ENCODE measurements at regions not wholly inside any gene's neighbourhood (a gene's known extent, or its start where the extent isn't known, plus 50 kb on each side); places are given as distances from the start of the nearest gene placed in this dataset.
"Not testable (repeated sequence)": the region's sequence is repeated elsewhere in the genome, so short reads cannot be mapped to it uniquely, and the experiment has no call there.

DNA sequence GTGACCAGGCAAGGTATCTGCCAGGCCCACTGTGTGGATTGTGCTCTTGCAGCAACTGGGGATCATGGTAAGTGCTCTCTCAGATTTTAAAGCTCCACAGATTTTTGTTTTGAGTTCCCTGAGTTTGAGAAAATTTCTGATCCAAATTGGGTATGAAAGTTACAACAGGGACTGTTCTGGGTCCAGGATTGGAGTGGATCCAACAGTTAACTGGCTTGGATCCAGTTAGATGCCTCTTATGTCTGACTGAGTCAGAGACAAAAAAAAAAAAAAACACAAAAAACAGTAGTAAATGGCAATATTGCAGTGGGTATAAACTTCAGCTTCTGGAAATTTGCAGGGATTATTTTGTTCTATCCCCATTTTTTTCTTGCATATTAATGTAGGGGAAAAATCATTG lies 598.8 kb downstream of the C12orf50 start:
- TF ChIP-seq, protein P1, sequence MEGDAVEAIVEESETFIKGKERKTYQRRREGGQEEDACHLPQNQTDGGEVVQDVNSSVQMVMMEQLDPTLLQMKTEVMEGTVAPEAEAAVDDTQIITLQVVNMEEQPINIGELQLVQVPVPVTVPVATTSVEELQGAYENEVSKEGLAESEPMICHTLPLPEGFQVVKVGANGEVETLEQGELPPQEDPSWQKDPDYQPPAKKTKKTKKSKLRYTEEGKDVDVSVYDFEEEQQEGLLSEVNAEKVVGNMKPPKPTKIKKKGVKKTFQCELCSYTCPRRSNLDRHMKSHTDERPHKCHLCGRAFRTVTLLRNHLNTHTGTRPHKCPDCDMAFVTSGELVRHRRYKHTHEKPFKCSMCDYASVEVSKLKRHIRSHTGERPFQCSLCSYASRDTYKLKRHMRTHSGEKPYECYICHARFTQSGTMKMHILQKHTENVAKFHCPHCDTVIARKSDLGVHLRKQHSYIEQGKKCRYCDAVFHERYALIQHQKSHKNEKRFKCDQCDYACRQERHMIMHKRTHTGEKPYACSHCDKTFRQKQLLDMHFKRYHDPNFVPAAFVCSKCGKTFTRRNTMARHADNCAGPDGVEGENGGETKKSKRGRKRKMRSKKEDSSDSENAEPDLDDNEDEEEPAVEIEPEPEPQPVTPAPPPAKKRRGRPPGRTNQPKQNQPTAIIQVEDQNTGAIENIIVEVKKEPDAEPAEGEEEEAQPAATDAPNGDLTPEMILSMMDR (IDR thresholded peaks at IDR 0.05; ENCODE audit: control insufficient read depth, extremely low read depth, insufficient read depth) = no peak
- no peak overlapping the region for H3K4me3 ChIP-seq (ENCODE audit: low read depth, low read length)
- no peak for DNase-seq (ENCODE audit: low read depth)

GRCh38 chr12:87428701-87429277 lies 600.4 kb downstream of the C12orf50 start:
- no peak for DNase-seq (ENCODE audit: low read depth)
- TF ChIP-seq, protein P1 (IDR thresholded peaks at IDR 0.05; ENCODE audit: control insufficient read depth, extremely low read depth, insufficient read depth) = no peak

GRCh38 chr12:87427770-87428169 lies 601.4 kb downstream of the C12orf50 start:
- no peak for DNase-seq (ENCODE audit: low read depth)
- TF ChIP-seq, protein P1 (IDR thresholded peaks at IDR 0.05; ENCODE audit: control insufficient read depth, extremely low read depth, insufficient read depth) = no peak
- H3K4me3 ChIP-seq (ENCODE audit: low read depth, low read length) = no peak overlapping the region

More at GRCh38 chr12:87428701-87429277, 600.4 kb downstream of the C12orf50 start:
- H3K4me3 ChIP-seq (ENCODE audit: low read depth, low read length) = no peak overlapping the region

DNA sequence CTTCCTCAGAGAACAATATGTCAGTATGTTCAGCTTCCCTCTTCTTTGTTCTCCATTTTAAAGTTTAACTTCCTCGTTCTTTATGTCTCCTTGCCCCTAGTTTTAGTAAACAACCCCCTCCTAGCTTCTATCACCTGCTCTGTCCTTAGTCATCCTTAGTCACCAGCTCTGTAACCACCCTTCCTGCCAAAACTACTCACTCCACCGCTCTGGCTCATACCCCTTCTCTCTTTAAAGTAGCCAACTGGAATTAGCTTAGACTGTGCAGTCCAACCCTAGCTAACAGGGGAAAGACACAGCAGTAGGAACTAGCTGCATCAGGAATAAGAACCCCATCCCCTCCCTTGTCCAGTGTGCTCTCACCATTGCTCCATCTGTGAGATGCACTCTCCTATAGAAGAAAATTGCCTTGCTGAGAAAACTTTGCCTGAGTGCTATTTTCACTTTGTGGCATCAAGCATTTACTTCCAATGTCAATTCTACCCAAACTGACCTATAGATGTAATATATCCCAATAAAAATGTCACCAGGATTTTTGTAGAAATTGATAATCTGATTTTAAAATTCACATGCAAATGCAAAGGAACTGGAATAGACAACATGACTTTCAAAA lies 603.2 kb downstream of the C12orf50 start:
- no peak for DNase-seq (ENCODE audit: low read depth)
- no peak overlapping the region for H3K4me3 ChIP-seq (ENCODE audit: low read depth, low read length)
- TF ChIP-seq, protein P1 (IDR thresholded peaks at IDR 0.05; ENCODE audit: control insufficient read depth, extremely low read depth, insufficient read depth) = no peak

DNA sequence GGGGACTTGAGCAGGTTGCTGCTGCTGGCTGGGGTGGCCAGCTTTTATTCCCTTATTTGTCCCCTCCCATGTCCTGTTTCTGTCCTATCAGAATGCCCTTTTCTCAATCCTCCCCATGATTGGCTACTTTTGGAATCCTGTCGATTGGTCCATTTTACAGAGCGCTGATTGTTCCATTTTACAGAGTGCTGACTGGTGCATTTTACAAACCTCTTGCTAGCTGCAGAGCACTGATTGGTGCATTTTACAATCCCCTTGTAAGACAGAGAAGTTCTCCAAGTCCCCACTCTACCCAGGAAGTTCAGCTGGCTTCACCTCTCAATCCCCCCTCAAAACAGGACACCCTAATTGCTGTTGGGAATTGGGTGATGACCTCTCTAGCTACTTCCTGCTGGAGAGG lies 608.0 kb downstream of the C12orf50 start:
- not testable (repeated sequence) for H3K4me3 ChIP-seq (ENCODE audit: low read depth, low read length); DNase-seq (ENCODE audit: low read depth)

DNA sequence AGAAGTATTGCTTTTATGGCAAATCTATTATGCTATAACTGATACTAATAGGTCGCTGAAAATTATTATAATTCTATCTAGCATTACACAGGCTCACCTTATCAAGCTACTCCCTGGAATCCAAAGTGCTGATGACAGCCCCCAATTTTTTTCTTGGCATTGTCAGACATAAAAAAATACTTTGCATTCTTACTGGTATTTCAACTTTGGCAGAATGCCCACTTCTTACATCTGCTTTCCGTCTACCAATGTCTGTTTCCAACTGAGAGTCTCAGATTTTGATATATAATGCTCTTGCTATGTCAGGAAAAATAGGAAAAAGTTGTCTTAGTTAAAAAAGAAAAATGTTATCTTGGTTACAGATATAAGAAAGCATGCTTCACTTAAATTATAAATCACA lies 615.4 kb downstream of the C12orf50 start:
- no peak for DNase-seq (ENCODE audit: low read depth)

DNA sequence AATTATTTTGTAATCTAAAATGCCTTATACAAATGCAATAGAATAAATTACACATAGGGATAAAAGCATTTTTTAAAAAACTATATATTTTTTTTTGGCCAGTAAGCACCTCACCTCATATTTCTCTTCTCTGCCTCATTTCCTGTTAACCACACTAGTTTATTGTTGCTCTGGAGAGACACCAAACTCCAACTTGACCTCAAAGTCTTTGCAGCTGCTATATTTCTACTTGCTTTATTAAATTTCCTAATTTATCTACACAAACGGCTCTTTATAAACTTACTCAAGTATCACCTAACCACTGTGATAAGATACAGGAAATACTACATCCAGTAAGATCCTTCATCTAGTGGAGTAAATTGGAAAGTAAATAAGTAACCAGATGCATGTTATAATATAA lies 622.3 kb downstream of the C12orf50 start:
- TF ChIP-seq, protein P1 (IDR thresholded peaks at IDR 0.05; ENCODE audit: control insufficient read depth, extremely low read depth, insufficient read depth) = no peak
- H3K4me3 ChIP-seq (ENCODE audit: low read depth, low read length) = no peak overlapping the region
- DNase-seq (ENCODE audit: low read depth) = no peak

More for the DNA sequence above, 615.4 kb downstream of the C12orf50 start:
- TF ChIP-seq, protein P1 (IDR thresholded peaks at IDR 0.05; ENCODE audit: control insufficient read depth, extremely low read depth, insufficient read depth) = no peak
- H3K4me3 ChIP-seq (ENCODE audit: low read depth, low read length) = no peak overlapping the region
